Heart left ventricle (tissue), 16 donors: ENCODE measurements at regions not wholly inside any gene's neighbourhood (a gene's known extent, or its start where the extent isn't known, plus 50 kb on each side); places are given as distances from the start of the nearest gene placed in this dataset.

Experiments used
- ATAC-seq, 4 donors: fragments of 200-7000 bp; cut with Tn5 transposase; one replicate each; pipeline ENCODE4 v1.9.1; 2020 to 2022; ENCODE audit warnings: moderate library complexity in 4 of 4, mild to moderate bottlenecking in 3 of 4, moderate number of reproducible peaks in 1 of 4
- DNase-seq, 5 donors: peaks; one replicate each; pipeline ENCODE4 v3.0.0-alpha.2; 2020
- H3K27ac ChIP-seq, 12 donors: fragments of 200-600 bp; sonication (generic) in 4 of 12; one replicate each; pipeline versions ENCODE4 v1.5.0 to v1.8.0; 2016 to 2022; ENCODE audit warnings: mild to moderate bottlenecking in 2 of 12
- H3K27me3 ChIP-seq, 9 donors: fragments of 200-600 bp; sonication (generic) in 2 of 9; one replicate each; pipeline versions ENCODE4 v1.5.1 to v1.8.0; 2016 to 2022; ENCODE audit warnings: mild to moderate bottlenecking in 3 of 9
- H3K36me3 ChIP-seq, 9 donors: fragments of 200-600 bp; sonication (generic) in 2 of 9; one replicate each; pipeline versions ENCODE4 v1.5.0 to v1.8.0; 2018 to 2022; ENCODE audit warnings: mild to moderate bottlenecking in 2 of 9
- H3K4me1 ChIP-seq, 12 donors: fragments of 200-600 bp; sonication (generic) in 4 of 12; one replicate each; pipeline versions ENCODE4 v1.5.0 to v1.8.0; 2016 to 2022; ENCODE audit warnings: mild to moderate bottlenecking in 3 of 12
- H3K4me3 ChIP-seq, 12 donors: fragments of 200-600 bp; sonication (generic) in 4 of 12; one replicate each; pipeline versions ENCODE4 v1.5.0 to v1.8.0; 2017 to 2022; ENCODE audit warnings: mild to moderate bottlenecking in 9 of 12, moderate library complexity in 4 of 12
- H3K9me3 ChIP-seq, 12 donors: fragments of 200-600 bp; sonication (generic) in 4 of 12; one replicate each; pipeline versions ENCODE4 v1.5.0 to v1.8.0; 2016 to 2022; ENCODE audit warnings: mild to moderate bottlenecking in 1 of 12
- POLR2A ChIP-seq, 2 donors: fragments of 450-650 bp; IDR thresholded peaks; one replicate each; pipeline ENCODE4 v1.6.1; 2017; ENCODE audit warnings: antibody characterized with exemption in 2 of 2, mild to moderate bottlenecking in 2 of 2, moderate library complexity in 2 of 2
- WGBS, 4 donors: extraction: QIAGEN DNeasy Blood & Tissue Kit in 2 of 4; methylation state at CpG; one replicate each; pipeline versions ENCODE4 v1.1.5 to v1.1.7; 2013 to 2018; 5-methylcytosine and 5-hydroxymethylcytosine counted together
- intact Hi-C, 10 donors: fragments of 100-400 bp; cut with DNase I; formaldehyde crosslinking; loops; one replicate each; pipeline versions ENCODE4 v1.11.1 to v1.14.2; 2022
- TF ChIP-seq, protein P1 (sequence below), 12 donors: fragments of 200-600 bp; sonication (generic) in 4 of 12; IDR thresholded peaks; one replicate each; pipeline versions ENCODE4 v1.5.0 to v1.8.0; 2018 to 2022; ENCODE audit warnings: antibody characterized with exemption in 12 of 12, mild to moderate bottlenecking in 5 of 12
- donor health status: ischemic (EF 13 %, LVEDD 7.1; RV severe dilation, severe dysfunction).
- donor health status: healthy with polysubstance abuse.
- donor health status: DM: no; HTN: yes; CAD: no.
- donor health status: DM: no; HTN: no; CAD: no.
- donor health status: ischemic (EF 25% LVEDD 6.9; RV normal size, moderate dysfunction).
- donor health status: ischemic (EF 25% LVEDD 5.7; RV mildly dilated, moderate dysfunction).
- donor health status: healthy.
- donor health status: DM: yes; HTN: yes; CAD: no.
- donor health status: ischemic (EF 35%, LVEDD 5.7; RV mildly dilated, moderate dysfunction).
- donor health status: nonischemic (EF 11% LVEDD 7.7; RV severe dilation, severe dysfunction).
- donor health status: DM: yes; HTN: yes; CAD: no.
- donor health status: PGD.
- donor health status: ischemic (EF 29% LVEDD 5.4; RV normal size, mild dysfunction).
- donor health status: nonischemic (EF 23%, LVEDD 6.1; RV moderate dilation, normal function).

DNA sequence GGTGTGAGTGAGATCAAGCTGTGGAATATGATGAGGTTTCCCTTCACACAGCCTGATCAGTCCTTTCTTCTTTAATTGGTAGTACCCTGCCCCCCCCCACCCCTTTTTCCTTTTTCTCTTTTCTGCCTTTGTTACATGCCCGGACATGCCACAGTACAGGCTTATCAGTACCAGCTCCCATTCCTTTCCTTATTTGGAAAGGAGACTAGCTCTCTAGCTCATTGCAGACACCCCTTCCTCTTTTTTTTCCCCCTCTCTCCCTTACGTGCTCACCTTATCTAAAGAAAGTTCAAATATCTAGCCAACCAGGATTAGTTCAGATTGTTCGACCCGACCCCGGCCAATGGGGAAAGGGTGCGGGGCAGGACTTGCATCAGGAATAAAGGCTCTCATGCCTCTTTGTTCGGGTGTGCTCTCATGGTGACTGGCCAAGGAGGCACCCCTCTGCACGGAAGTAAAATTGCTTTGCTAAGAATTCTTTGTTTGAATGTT, 230.4 kb downstream of the ACTR3B start:
- DNase-seq (no peak), ATAC-seq (no peak)
- H3K4me1 ChIP-seq, result no peaks in the 10 kb centered on the region
- H3K36me3 ChIP-seq, result no peaks in the 10 kb centered on the region
- TF ChIP-seq, protein P1, sequence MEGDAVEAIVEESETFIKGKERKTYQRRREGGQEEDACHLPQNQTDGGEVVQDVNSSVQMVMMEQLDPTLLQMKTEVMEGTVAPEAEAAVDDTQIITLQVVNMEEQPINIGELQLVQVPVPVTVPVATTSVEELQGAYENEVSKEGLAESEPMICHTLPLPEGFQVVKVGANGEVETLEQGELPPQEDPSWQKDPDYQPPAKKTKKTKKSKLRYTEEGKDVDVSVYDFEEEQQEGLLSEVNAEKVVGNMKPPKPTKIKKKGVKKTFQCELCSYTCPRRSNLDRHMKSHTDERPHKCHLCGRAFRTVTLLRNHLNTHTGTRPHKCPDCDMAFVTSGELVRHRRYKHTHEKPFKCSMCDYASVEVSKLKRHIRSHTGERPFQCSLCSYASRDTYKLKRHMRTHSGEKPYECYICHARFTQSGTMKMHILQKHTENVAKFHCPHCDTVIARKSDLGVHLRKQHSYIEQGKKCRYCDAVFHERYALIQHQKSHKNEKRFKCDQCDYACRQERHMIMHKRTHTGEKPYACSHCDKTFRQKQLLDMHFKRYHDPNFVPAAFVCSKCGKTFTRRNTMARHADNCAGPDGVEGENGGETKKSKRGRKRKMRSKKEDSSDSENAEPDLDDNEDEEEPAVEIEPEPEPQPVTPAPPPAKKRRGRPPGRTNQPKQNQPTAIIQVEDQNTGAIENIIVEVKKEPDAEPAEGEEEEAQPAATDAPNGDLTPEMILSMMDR (IDR thresholded peaks at IDR 0.05), result no peak
- no peak for TF ChIP-seq POLR2A (IDR thresholded peaks at IDR 0.05)
- H3K4me3 ChIP-seq, result no peak overlapping the region
- intact Hi-C loops, result no loop called here
- no peak overlapping the region for H3K27ac ChIP-seq
- H3K9me3 ChIP-seq, result no peaks in the 10 kb centered on the region
- no peaks in the 10 kb centered on the region for H3K27me3 ChIP-seq
- WGBS, 4 donors, result 28 to 39% (median 33%) methylated on average over 8 of the region's 8 CpGs

DNA sequence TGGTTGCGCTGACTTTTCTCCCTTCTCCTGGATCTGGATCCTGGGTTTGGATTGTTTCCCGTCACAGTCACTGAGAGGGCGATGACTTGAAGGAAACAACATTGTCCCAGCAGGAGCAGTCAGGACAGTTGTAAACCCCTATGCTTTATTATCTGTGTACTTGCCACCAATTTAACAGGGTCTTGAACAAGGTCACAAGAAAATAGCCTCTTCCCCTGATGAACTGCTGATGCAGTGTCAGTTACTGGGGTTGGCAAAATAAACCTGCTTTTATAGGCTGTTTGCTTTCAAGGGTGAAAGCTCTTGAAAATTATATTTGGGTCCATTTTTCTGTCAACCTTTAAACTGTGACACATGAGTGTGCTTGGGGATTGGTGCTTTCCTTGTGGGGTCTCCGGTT, 238.9 kb downstream of the ACTR3B start:
- no peak for TF ChIP-seq POLR2A (IDR thresholded peaks at IDR 0.05)
- TF ChIP-seq, protein P1 (IDR thresholded peaks at IDR 0.05), result no peak
- Histone ChIP-seq H3K36me3 (no peaks in the 10 kb centered on the region), H3K4me1 (no peaks in the 10 kb centered on the region), H3K27ac (no peak overlapping the region), H3K27me3 (no peaks in the 10 kb centered on the region), H3K4me3 (no peak overlapping the region), H3K9me3 (peaks cover 0 to 3% (median 0%) of the 10 kb centered on the region in 12 donors)
- intact Hi-C loops, result no loop called here
- 74 to 95% (median 84%) methylated on average over 4 of the region's 4 CpGs for WGBS, 4 donors
- DNase-seq (no peak), ATAC-seq (no peak)

DNA sequence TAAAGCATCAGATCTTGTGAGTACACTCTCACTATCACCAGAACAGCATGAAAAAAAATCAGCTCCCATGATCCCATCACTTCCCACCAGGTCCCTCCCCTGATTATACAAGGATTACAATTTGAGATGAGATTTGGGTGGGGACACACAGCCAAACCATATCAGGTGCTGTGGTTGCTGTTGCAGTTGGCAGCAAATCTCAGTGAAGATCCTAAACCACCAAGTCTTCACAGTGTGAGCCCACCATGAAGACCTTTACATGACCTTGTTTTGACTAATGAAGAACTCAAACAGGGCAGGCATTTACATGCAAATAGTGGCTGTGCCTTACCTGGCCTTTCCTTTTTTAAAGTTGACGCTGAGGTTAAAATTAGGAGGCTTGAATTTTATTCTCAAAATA, 242.6 kb downstream of the ACTR3B start:
- H3K4me1 ChIP-seq, result no peaks in the 10 kb centered on the region
- DNase-seq, result no peak
- no peak for ATAC-seq
- intact Hi-C loops, result no loop called here
- no peak overlapping the region for H3K4me3 ChIP-seq
- no peaks in the 10 kb centered on the region for H3K36me3 ChIP-seq
- peaks cover 0 to 3% (median 0%) of the 10 kb centered on the region in 12 donors for H3K9me3 ChIP-seq
- TF ChIP-seq, protein P1 (IDR thresholded peaks at IDR 0.05), result no peak
- TF ChIP-seq POLR2A (IDR thresholded peaks at IDR 0.05), result no peak
- 73 to 76% (median 73%) methylated on average over 1 of the region's 1 CpG for WGBS, 4 donors
- H3K27ac ChIP-seq, result no peak overlapping the region
- H3K27me3 ChIP-seq, result no peaks in the 10 kb centered on the region

DNA sequence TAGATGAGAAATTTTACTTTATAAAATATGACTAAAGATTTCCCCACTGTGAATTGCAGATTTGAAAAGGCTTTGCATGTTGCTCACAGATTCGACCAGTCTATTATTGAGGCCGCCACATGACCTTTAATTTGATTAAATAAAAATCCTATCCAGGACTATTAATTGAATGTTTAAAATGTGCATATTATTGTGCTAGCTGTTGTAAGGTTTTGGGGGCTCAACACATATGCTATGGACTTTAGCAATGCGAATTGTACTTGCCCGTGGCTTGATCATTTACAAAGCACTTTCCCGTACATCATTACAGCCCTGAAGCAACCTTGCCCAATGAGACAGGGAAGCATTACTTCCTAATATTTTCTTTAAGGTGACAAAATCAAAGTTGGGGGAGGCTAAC, 243.0 kb downstream of the ACTR3B start:
- H3K36me3 ChIP-seq, result no peaks in the 10 kb centered on the region
- DNase-seq, result no peak
- H3K9me3 ChIP-seq, result peaks cover 0 to 3% (median 0%) of the 10 kb centered on the region in 12 donors
- intact Hi-C loops, result no loop called here
- no peak for TF ChIP-seq POLR2A (IDR thresholded peaks at IDR 0.05)
- H3K27me3 ChIP-seq, result no peaks in the 10 kb centered on the region
- no peak for ATAC-seq
- H3K4me1 ChIP-seq, result no peaks in the 10 kb centered on the region
- H3K27ac ChIP-seq, result no peak overlapping the region
- H3K4me3 ChIP-seq, result no peak overlapping the region
- WGBS, 4 donors, result 85 to 89% (median 87%) methylated on average over 5 of the region's 5 CpGs

DNA sequence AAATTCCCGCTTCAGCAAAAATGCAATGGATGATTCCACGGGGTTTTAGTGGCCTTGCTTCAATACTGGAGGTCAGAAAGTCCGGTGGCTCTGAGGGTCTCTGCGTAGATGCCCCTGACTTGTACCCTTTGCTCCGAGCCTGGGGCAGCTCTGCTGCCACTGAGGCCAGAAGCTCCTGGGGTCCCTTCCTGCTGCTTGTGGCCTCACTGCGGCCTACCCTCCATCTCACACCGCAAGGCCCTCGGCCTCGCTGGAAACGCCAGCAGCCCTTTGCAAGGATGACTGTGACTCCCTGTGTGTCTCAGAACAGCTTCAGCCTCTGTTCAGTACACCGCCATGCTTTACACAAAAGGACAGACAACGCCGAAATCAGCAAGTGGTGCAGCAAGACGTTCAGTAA, 244.8 kb downstream of the ACTR3B start:
- no peaks in the 10 kb centered on the region for H3K36me3 ChIP-seq
- H3K27me3 ChIP-seq, result no peaks in the 10 kb centered on the region
- peaks cover 0 to 3% (median 0%) of the 10 kb centered on the region in 12 donors for H3K9me3 ChIP-seq
- no peak overlapping the region for H3K4me3 ChIP-seq
- no peak overlapping the region for H3K27ac ChIP-seq
- WGBS, 4 donors, result 83 to 87% (median 85%) methylated on average over 14 of the region's 14 CpGs
- no peaks in the 10 kb centered on the region for H3K4me1 ChIP-seq
- ATAC-seq, result no peak
- no peak for DNase-seq
- TF ChIP-seq, protein P1 (IDR thresholded peaks at IDR 0.05), result no peak
- no peak for TF ChIP-seq POLR2A (IDR thresholded peaks at IDR 0.05)
- intact Hi-C loops, result no loop called here
